ENCODE measurements at regions not wholly inside any gene's neighbourhood (a gene's known extent, or its start where the extent isn't known, plus 50 kb on each side); places are given as distances from the start of the nearest gene placed in this dataset.

DNA sequence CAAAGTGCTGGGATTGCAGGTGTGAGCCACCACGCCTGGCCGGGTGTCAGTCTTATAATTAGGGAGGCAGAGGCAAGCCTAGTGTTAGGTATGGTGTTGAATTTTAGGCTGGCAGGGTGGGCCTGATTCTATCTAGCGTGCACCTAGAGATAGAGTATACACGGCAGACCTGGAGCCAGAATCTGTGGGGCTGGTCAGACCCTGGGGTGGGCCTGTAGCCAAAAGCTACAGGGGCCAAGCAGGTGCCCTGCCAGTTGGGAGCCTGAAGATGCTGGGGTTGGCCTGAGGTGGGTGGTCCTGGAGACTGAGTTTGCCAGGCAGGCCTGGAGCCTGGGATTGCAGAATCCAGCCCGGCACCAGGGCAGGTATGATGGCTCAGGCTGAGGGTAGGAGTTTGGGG is 1580.3 kb downstream of the ARAP2 start:
- no peak for DNase-seq (ENCODE audit: low read depth)
- Histone ChIP-seq H3K9ac (ENCODE audit: low read length) (no peak overlapping the region), H3K36me3 (ENCODE audit: control insufficient read depth, insufficient read depth, low read length, severe bottlenecking) (no peaks in the 10 kb centered on the region), H3K4me3 (ENCODE audit: low read length) (no peak overlapping the region), H3K9me3 (ENCODE audit: control insufficient read depth, low read length) (no peaks in the 10 kb centered on the region), H3K4me1 (ENCODE audit: control insufficient read depth, insufficient read depth, low read length) (no peaks in the 10 kb centered on the region), H3K27me3 (replicated peaks; ENCODE audit: control insufficient read depth, insufficient read depth, low read length) (no peaks in the 10 kb centered on the region)

- Histone ChIP-seq H3K36me3 (ENCODE audit: control insufficient read depth, insufficient read depth, low read length, severe bottlenecking) (no peaks in the 10 kb centered on the region), H3K4me1 (ENCODE audit: control insufficient read depth, insufficient read depth, low read length) (no peaks in the 10 kb centered on the region), H3K27me3 (replicated peaks; ENCODE audit: control insufficient read depth, insufficient read depth, low read length) (no peaks in the 10 kb centered on the region), H3K9me3 (ENCODE audit: control insufficient read depth, low read length) (no peaks in the 10 kb centered on the region), H3K9ac (ENCODE audit: low read length) (no peak overlapping the region), H3K4me3 (ENCODE audit: low read length) (no peak overlapping the region)
- DNase-seq (ENCODE audit: low read depth) = no peak
Observed at GRCh38 chr4:34676400-34676799, 1567.9 kb downstream of the ARAP2 start.

GRCh38 chr4:34678431-34678830 is 1565.9 kb downstream of the ARAP2 start:
- no peaks in the 10 kb centered on the region for H3K4me1 ChIP-seq (ENCODE audit: control insufficient read depth, insufficient read depth, low read length)
- H3K9ac ChIP-seq (ENCODE audit: low read length) = no peak overlapping the region
- no peak for DNase-seq (ENCODE audit: low read depth)
- no peak overlapping the region for H3K4me3 ChIP-seq (ENCODE audit: low read length)
- no peaks in the 10 kb centered on the region for H3K9me3 ChIP-seq (ENCODE audit: control insufficient read depth, low read length)
- H3K36me3 ChIP-seq (ENCODE audit: control insufficient read depth, insufficient read depth, low read length, severe bottlenecking) = no peaks in the 10 kb centered on the region
- H3K27me3 ChIP-seq (replicated peaks; ENCODE audit: control insufficient read depth, insufficient read depth, low read length) = no peaks in the 10 kb centered on the region

- no peaks in the 10 kb centered on the region for H3K4me1 ChIP-seq (ENCODE audit: control insufficient read depth, insufficient read depth, low read length)
- no peaks in the 10 kb centered on the region for H3K27me3 ChIP-seq (replicated peaks; ENCODE audit: control insufficient read depth, insufficient read depth, low read length)
- H3K36me3 ChIP-seq (ENCODE audit: control insufficient read depth, insufficient read depth, low read length, severe bottlenecking) = no peaks in the 10 kb centered on the region
- no peak overlapping the region for H3K9ac ChIP-seq (ENCODE audit: low read length)
- no peak overlapping the region for H3K4me3 ChIP-seq (ENCODE audit: low read length)
- no peak for DNase-seq (ENCODE audit: low read depth)
- no peaks in the 10 kb centered on the region for H3K9me3 ChIP-seq (ENCODE audit: control insufficient read depth, low read length)
Observed at GRCh38 chr4:34679228-34679627, 1565.1 kb downstream of the ARAP2 start.

- H3K36me3 ChIP-seq (ENCODE audit: control insufficient read depth, insufficient read depth, low read length, severe bottlenecking) = no peaks in the 10 kb centered on the region
- H3K9ac ChIP-seq (ENCODE audit: low read length) = no peak overlapping the region
- no peak overlapping the region for H3K4me3 ChIP-seq (ENCODE audit: low read length)
- peaks cover 17% of the 10 kb centered on the region for H3K9me3 ChIP-seq (ENCODE audit: control insufficient read depth, low read length)
- H3K4me1 ChIP-seq (ENCODE audit: control insufficient read depth, insufficient read depth, low read length) = no peaks in the 10 kb centered on the region
- no peaks in the 10 kb centered on the region for H3K27me3 ChIP-seq (replicated peaks; ENCODE audit: control insufficient read depth, insufficient read depth, low read length)
- DNase-seq (ENCODE audit: low read depth) = no peak
Observed at GRCh38 chr4:34709564-34709963, 1534.8 kb downstream of the ARAP2 start.

GRCh38 chr4:34718576-34719245 is 1525.6 kb downstream of the ARAP2 start:
- no peaks in the 10 kb centered on the region for H3K27me3 ChIP-seq (replicated peaks; ENCODE audit: control insufficient read depth, insufficient read depth, low read length)
- no peak overlapping the region for H3K4me3 ChIP-seq (ENCODE audit: low read length)
- no peak overlapping the region for H3K9ac ChIP-seq (ENCODE audit: low read length)
- no peak for DNase-seq (ENCODE audit: low read depth)
- no peaks in the 10 kb centered on the region for H3K9me3 ChIP-seq (ENCODE audit: control insufficient read depth, low read length)
- H3K36me3 ChIP-seq (ENCODE audit: control insufficient read depth, insufficient read depth, low read length, severe bottlenecking) = no peaks in the 10 kb centered on the region
- H3K4me1 ChIP-seq (ENCODE audit: control insufficient read depth, insufficient read depth, low read length) = peaks cover 11% of the 10 kb centered on the region

- Histone ChIP-seq H3K4me3 (ENCODE audit: low read length) (no peak overlapping the region), H3K4me1 (ENCODE audit: control insufficient read depth, insufficient read depth, low read length) (peaks cover 13% of the 10 kb centered on the region), H3K27me3 (replicated peaks; ENCODE audit: control insufficient read depth, insufficient read depth, low read length) (no peaks in the 10 kb centered on the region), H3K36me3 (ENCODE audit: control insufficient read depth, insufficient read depth, low read length, severe bottlenecking) (no peaks in the 10 kb centered on the region), H3K9ac (ENCODE audit: low read length) (no peak overlapping the region), H3K9me3 (ENCODE audit: control insufficient read depth, low read length) (no peaks in the 10 kb centered on the region)
- peak; percentile 71 for DNase-seq (ENCODE audit: low read depth)
Observed at GRCh38 chr4:34720571-34720970, 1523.7 kb downstream of the ARAP2 start.

DNA sequence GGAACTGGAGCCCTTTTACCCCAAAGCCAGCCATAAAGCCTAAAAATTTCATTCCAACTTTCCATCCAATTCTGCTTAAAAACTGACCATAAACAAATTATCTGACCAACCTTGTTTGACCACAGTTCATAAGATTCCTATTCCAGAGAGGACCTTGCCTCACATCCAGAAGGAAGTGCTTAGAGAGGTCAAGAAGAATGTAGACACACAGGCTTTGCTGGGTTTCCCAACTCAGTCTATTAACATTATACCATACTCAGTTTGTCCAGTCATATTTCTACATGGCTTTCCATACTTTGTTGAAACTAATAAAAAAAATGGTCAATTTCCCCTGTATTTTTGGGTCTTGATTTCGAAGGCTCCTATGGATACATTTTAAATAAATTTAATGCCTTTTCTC is 1522.5 kb downstream of the ARAP2 start:
- no peak overlapping the region for H3K4me3 ChIP-seq (ENCODE audit: low read length)
- peaks cover 13% of the 10 kb centered on the region for H3K4me1 ChIP-seq (ENCODE audit: control insufficient read depth, insufficient read depth, low read length)
- no peaks in the 10 kb centered on the region for H3K27me3 ChIP-seq (replicated peaks; ENCODE audit: control insufficient read depth, insufficient read depth, low read length)
- H3K9ac ChIP-seq (ENCODE audit: low read length) = no peak overlapping the region
- no peak for DNase-seq (ENCODE audit: low read depth)
- H3K36me3 ChIP-seq (ENCODE audit: control insufficient read depth, insufficient read depth, low read length, severe bottlenecking) = no peaks in the 10 kb centered on the region
- no peaks in the 10 kb centered on the region for H3K9me3 ChIP-seq (ENCODE audit: control insufficient read depth, low read length)

- H3K4me3 ChIP-seq (ENCODE audit: low read length) = no peak overlapping the region
- H3K9me3 ChIP-seq (ENCODE audit: control insufficient read depth, low read length) = no peaks in the 10 kb centered on the region
- peaks cover 13% of the 10 kb centered on the region for H3K4me1 ChIP-seq (ENCODE audit: control insufficient read depth, insufficient read depth, low read length)
- H3K36me3 ChIP-seq (ENCODE audit: control insufficient read depth, insufficient read depth, low read length, severe bottlenecking) = no peaks in the 10 kb centered on the region
- H3K27me3 ChIP-seq (replicated peaks; ENCODE audit: control insufficient read depth, insufficient read depth, low read length) = no peaks in the 10 kb centered on the region
- no peak overlapping the region for H3K9ac ChIP-seq (ENCODE audit: low read length)
- no peak for DNase-seq (ENCODE audit: low read depth)
Observed at GRCh38 chr4:34723605-34724004, 1520.7 kb downstream of the ARAP2 start.

- Histone ChIP-seq H3K36me3 (ENCODE audit: control insufficient read depth, insufficient read depth, low read length, severe bottlenecking) (no peaks in the 10 kb centered on the region), H3K4me3 (ENCODE audit: low read length) (no peak overlapping the region), H3K9ac (ENCODE audit: low read length) (no peak overlapping the region), H3K27me3 (replicated peaks; ENCODE audit: control insufficient read depth, insufficient read depth, low read length) (no peaks in the 10 kb centered on the region), H3K9me3 (ENCODE audit: control insufficient read depth, low read length) (no peaks in the 10 kb centered on the region), H3K4me1 (ENCODE audit: control insufficient read depth, insufficient read depth, low read length) (peaks cover 13% of the 10 kb centered on the region)
- no peak for DNase-seq (ENCODE audit: low read depth)
Observed at GRCh38 chr4:34724491-34724890, 1519.8 kb downstream of the ARAP2 start.

GRCh38 chr4:34731070-34731469 is 1513.2 kb downstream of the ARAP2 start:
- no peak for DNase-seq (ENCODE audit: low read depth)
- Histone ChIP-seq H3K4me1 (ENCODE audit: control insufficient read depth, insufficient read depth, low read length) (peaks cover 34% of the 10 kb centered on the region), H3K36me3 (ENCODE audit: control insufficient read depth, insufficient read depth, low read length, severe bottlenecking) (no peaks in the 10 kb centered on the region), H3K9ac (ENCODE audit: low read length) (no peak overlapping the region), H3K9me3 (ENCODE audit: control insufficient read depth, low read length) (no peaks in the 10 kb centered on the region), H3K4me3 (ENCODE audit: low read length) (peak overlapping the region; percentile 3), H3K27me3 (replicated peaks; ENCODE audit: control insufficient read depth, insufficient read depth, low read length) (no peaks in the 10 kb centered on the region)

Data from adipocyte (in vitro differentiated cells).